KG1 (cell line): ENCODE measurements at regions not wholly inside any gene's neighbourhood (a gene's known extent, or its start where the extent isn't known, plus 50 kb on each side); places are given as distances from the start of the nearest gene placed in this dataset.
A peak's percentile ranks its signal among the peaks of the same experiment; 100 is the strongest.

Experiments
- DNase-seq: peaks from one replicate; lab custom pipeline; 2025; lab: John Stamatoyannopoulos, UW

DNA sequence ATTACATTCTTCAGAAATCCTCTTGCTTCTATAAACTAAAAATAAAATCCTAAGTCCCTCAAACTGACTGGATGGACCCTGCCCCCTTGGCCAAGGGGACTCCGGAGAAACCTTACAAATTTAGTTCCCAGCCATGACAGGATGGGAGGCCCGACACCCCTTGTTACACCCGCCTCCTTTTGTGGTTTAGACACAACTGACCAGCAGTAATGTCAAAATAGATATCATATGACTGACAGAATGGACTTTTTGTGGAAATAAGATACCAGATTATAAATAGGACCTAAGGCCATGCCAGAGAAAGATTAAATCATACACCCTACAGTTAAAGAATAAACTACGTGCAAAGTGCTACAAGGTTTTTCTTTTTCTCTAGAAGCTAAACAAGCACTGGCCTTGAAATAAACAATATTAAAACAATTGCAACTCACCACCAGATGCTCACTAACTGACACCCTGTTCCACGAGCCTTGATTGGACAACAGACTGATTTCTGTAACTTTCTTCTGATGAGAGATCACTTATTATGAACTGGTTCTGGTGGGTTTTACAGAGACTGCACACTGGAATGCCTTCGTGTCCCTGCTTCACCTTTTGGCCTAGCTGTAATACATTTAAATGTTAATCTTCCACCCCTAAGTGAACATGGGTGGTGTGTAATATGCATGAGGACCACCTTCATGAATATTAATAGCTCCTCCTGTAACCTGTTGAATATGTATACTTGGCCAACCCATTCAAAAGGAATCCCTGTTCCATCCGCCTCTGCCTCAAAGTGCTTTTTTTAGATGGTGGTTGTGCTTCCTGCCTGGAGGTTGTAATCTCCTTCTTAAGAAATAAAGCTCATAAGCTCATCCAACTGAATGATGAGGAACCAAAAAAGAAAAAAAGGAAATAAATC, 99.6 kb downstream of the ODF2L start:
- DNase-seq: no peak

DNA sequence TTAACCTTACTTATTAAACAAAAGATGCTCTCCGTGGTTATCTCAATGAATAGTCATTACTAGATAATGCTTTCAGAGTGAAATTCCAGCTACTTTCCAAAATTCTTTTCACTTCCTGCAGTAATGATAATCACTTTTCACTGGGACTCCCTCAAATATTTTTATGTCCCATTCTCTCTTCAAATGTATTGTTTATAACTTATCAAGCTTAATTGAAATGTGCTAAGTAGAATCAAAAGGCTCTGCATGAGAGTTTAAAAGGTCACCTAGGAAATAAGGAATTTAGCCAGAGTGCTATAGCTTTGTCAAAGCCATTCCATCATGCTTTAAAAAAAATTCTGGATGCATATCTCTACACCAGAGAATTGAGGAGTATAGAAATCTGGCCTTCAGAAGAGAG, 106.4 kb downstream of the ODF2L start:
- no peak for DNase-seq

DNA sequence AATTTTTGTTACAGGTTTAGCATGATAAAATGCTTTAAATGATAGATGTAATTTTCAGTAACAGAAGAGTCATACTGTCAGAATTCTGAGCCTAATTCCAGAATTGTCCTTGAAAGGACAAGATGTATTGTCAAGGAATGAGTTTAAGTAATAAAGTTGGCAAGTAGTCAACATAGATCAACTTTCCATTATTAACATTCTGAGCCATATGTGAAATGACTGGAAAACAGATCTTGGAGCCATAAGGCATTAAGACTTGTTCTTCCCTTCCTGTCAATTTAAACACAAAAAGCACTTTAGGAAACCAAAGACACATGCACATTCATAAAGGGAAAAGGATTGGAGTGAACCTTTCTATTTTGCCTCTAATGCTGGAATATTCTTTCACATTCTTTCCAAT, 107.0 kb downstream of the ODF2L start:
- DNase-seq: no peak

DNA sequence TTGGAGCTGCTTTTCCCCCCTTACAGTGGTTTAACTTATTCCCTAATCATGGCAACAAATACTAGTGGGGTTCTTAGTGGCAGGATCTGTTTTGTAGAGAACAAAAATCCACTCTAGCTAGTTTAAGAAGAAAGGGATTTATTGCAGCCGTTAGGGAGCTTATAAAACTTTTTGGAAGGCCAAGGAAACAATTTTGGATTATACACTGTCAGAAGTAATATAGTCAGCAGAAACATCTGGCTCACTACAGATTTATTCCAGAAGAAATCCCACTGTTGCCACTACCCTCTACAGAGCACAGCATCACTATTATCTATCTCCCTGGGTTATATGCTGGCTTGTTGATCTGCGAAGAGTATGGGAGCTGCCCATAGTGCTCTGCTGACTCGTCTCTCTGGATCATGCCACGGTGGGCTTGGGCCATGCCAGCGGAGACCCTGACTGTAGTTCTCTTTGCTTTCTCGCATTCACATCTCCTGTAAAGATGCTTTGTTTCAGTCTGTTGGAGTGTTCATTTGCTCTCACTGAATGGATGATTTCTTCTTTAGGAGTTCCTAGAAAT, 107.5 kb downstream of the ODF2L start:
- no peak for DNase-seq

DNA sequence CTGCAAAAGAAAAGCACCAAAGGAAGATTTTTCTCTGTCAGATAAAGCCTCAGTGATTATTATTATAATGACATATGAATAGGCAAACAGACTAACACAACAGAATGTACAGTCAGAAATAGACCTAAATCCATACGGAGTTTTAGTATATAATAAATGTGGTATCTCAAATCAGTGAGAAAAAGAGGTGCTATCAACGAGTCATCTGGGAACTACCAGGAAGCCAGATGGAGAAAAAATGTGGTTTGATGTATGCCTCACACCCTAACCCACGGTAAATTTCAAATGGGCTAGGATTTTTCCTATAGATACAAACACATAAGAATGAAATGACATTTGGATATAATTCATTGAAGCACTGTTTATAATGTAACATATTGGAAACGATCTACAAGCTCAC, 110.3 kb downstream of the ODF2L start:
- no peak for DNase-seq

DNA sequence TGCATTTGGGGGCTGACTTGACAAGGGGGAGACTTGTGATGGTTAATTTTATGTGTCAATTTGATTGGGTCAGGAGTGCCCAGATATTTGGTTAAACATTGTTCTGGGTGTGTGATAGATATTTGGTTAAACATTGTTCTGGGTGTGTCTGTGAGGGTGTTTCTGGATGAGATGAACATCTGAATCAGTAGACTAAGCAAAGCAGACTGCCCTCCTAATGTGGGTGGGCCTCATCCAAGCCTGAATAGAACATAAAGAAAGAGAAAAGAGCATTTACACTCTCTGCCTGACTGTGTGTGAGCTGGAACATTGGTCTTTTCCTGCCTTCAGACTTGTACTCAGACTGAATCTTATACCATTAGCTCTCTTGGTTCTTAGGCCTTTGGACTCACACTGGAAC, 113.5 kb downstream of the ODF2L start:
- no peak for DNase-seq

DNA sequence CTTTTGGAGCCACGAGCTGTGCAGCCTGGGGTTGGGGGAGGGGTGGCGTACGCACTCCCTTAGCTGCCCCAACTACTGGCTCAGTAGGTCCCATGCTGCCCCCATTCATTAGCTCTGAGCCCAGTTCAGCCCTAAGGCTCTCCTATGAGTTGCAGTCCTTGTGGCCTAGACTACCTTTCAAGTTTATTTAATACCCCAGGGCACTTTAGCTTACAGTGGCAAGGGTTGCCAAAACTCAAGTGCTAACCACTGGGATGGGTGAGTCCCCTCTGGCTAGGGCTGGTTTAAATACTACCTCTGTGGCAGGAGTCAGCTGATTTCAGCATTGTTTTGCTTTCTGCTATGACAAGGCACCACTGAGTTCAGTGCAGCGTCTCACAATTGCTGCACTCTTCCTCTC, 118.2 kb downstream of the ODF2L start:
- DNase-seq: no peak

DNA sequence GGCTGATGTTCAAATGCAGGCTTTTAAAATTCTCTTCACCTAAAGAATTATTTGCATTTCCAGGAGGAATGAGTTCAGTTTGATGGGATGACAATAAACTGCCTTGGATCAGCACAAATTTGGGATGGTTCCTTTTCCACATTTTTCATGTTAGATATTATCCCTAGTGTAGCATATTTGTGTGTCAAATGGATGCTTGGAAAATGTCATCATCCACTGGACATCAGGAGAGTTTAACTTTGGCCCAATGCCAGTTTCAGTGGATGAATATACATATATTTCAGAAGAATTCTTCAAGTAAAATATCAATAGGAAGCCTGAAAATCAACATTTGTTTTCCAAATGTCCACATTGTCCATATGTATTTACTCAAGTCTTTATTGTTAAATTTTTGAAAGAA, 116.5 kb upstream of the COL24A1 start:
- DNase-seq: no peak

DNA sequence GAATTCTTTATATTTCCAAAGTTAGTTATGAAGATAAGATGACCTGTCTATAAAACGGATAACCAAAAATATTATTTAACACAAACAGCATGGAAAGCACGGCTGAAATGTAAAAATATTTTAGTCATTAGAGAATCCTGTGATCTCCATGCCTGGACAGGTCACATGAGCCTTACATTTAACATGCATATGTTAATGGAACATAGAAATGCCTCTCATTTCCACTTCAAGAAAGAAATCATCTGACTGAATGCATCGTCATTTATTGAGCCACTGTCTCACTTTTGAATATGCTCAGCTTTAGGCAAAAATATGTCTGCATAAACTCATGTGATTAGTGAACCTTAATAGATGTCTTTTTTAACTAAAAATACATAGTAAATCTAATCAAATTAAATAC, 115.5 kb upstream of the COL24A1 start:
- no peak for DNase-seq

DNA sequence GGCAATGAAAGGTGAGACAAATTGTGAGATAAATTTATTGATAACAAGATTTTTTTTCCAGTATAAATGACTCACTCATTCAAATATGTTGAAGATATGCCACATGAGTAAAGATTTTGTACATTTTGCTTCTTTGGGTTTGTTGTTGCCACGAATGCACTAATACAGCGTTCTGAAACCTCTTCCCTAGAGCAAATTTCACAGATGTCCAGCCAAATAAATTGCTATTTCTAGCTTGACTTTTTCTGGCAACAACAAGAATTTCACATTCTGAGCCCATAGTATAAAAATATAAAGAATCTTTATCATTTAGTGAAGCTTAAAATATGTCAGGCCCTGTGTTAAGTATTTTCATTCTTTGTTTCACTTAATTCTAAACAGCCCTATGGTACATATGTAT, 114.5 kb upstream of the COL24A1 start:
- no peak for DNase-seq

DNA sequence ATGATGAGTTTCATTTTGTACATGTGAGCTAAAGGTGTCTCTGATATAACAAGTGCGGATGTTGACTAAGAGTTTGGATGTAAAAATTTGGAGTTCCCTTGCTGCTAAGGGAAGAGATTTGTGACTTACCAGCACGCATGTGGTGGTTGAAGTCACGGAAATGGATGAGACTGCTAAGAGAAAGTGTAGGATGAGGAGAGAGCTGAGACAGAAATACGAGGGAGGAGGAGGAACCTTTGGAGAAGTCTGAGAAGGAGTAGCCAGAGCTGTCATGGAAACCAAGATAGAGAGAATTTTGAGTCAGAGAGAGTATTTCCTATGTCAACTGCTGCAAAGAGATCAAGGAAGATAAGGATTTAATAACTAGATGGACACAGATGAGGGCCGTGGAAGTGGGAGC, 106.5 kb upstream of the COL24A1 start:
- no peak for DNase-seq

DNA sequence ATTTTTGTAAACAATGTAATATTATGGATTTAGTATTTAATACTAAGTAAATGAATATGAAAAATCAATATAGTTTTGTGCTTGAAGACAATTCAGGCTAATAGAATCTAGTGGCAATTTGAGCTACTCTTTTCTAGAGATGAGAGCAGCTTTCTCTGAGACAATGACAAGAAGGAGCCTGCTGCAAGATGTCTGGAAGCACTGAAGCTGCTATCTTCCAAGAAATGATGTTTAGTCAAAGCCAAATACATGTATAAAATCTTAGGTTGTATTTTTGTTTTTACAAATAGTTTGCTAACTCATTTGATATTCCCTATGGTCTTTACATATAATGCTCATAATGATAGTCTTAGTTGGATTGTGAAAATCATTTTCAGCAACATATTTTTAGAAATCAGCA, 103.9 kb upstream of the COL24A1 start:
- no peak for DNase-seq

DNA sequence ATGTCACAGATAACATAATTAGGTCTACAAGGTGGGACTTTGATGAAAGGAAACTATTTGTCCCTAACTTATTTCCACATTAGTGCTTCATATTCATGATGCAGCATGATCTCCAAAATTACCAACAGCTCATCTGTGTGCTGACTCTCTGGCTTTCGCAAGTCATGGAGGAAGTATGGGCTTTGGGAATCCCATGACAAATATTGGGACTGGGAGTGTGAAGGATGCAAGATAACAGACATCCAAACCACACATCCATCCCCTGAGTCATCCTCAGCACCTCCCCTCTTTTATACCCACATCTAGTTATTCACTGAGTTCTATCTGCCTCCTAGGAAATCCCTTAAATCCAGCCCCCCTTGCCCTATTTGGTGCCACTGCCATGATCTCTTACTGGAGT, 102.8 kb upstream of the COL24A1 start:
- no peak for DNase-seq

DNA sequence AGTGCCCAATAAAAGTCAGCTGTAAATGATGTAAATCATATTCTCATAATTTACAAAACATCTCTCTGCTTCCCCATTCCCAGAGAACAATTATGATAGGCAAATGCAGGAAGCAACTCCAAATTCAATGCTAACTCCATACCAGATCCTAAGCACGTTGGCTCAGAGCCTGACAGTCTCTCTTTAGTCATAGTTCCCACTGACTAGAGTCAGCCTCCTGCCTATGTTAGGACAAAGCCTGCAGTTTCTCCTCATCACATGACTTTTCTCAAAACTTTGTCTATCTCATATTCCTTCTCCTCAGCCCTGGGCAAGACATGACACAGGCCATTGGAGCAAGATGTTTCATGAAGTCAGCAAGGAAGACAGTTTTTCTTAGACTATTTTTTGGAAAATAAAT, 101.5 kb upstream of the COL24A1 start:
- DNase-seq: no peak

DNA sequence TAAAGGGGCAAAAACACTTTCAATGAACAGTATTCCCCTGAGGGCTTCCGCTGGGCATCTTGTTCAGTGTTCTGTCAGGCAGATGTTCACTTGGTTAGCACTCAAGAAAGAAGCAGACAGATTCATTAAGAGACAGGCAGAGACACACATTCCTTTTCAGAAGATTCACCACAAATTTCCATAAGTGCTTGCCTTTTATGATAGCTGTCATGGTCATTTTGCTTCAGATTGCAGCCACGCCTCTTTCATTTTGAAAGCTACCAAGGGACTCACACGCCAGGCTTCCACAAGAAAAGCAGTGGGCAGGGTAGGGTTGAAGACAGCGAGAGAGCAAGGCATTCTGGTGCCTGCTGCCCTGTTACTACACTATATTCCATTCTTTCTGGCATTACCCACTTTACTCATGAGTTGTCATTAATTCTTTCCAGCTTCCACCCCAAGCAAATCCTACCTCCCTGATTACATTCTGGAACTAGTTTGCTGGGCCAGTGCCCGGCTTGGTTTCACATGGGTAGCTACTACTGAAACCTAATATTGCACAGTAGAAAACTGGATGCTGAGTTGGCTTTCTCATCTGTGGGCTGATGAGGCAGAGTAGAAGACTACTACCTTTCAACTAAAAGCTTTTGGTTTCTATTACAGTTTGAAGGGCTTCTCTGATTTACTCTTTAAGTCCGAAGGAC, 91.2 kb upstream of the COL24A1 start:
- no peak for DNase-seq

DNA sequence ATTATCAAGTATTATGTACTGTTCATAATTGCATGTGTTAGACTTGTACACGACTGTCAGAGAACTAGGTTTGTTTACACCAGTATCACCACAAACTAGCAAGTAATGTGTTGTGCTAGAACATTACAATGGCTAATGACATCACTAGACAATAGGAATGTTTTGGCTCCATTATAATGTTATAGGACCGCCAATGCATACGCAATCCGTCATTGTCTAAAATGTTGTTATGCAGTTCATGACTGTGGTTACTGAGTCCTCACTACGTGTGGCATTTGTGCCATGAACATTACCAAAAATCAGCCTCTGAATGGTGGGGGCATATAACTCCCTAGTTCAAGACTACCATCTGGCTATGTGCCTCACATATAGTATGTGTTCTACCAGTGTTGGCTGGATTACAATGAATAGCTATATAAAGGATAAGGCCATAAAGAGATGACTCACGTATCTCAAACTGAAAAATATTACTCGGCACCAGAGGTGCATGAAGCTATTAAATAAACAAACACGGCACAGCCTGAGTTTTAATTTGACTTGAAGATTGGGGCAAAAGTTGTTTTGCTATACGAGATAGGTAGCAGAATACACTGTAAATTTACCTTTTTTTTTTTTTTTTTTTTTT, 89.1 kb upstream of the COL24A1 start:
- DNase-seq: no peak

DNA sequence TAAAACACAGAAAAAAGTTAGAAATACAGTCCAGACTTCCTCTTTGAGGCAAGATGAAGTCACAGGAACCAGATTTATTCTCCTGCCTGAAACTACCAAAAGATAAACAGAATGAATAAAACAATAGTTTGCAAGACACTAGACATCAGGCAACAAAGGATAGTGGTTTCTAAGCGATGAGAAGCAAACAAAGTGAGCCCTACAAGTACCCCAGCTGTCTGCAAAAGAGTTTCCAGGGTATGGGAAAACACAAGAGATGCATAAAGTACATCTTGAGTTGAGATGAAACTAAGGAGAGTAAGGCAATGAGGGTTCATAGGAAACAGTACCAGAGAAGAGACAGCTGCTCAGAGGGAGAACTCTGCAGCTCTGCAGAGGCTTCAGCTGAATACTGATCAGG, 83.3 kb upstream of the COL24A1 start:
- DNase-seq: no peak

DNA sequence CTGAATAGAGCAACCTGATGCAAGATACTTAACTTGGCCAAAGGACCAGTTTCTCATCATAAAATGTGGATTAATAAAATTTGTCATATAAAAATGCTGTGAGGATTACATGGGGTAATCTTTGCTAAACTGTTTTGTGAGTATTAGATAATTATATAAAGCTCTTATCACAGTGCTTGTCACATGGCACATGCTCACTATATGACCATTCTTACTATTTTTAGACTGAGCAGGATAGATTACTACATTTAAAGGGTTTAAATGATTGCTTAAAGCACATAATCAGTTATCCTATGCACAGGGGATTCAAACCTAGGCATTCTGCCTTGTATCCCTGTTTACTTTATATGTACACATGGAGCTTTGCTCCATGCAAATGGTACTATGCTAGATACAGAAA, 82.9 kb upstream of the COL24A1 start:
- DNase-seq: no peak

DNA sequence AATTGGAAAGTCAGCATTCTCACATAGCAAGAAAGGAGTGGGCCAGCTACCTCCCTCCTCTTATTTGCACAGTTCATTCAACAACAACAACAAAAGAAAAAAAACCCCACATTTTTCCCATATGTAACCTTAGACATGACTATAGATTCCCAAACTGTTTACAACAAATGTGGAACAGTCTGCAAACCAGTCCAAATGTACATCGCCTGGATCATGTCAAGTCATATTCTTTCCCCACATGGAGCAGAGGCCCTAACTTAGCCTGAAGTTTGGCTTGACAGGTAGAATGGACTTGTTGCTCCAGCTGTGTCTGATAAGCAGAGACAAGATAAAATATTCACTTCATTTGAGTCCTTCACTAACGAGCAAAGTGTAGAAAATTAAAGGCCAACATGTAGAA, 81.7 kb upstream of the COL24A1 start:
- DNase-seq: no peak

DNA sequence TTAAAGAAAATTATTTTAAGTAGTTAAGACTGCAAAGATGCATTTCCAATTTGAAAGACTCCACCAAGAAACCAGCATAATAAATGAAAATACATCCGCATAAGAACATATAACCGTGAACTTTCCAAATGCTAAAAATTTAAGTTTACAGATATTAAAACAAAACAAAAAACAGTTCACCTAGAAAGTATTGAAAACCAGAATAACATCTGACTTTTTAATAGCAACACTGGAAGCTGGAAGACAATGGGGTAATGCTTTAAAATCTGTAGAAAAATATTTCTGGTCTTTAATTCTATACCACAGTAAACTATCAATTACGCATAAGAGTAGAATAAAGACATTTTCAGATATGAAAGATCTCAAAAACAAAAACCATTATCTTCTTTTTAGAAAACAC, 79.3 kb upstream of the COL24A1 start:
- no peak for DNase-seq

DNA sequence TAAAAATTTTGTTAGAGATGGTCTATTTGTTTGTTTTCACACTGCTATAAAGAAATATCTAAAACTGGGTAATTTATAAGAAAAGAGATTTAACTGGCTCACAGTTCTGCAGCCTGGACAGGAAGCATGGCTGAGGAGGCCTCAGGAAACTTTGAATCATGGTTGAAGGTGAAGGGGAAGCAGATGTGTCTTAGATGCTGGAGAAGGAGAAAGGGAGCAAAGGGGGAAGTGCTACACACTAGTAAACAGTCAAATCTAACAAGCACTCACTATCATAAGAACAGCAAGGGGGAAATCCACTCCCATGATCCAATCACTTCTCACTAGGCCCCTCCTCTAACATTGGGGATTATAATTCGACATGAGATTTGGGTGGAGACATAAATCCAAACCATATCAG, 76.8 kb upstream of the COL24A1 start:
- peak; percentile 38 for DNase-seq

DNA sequence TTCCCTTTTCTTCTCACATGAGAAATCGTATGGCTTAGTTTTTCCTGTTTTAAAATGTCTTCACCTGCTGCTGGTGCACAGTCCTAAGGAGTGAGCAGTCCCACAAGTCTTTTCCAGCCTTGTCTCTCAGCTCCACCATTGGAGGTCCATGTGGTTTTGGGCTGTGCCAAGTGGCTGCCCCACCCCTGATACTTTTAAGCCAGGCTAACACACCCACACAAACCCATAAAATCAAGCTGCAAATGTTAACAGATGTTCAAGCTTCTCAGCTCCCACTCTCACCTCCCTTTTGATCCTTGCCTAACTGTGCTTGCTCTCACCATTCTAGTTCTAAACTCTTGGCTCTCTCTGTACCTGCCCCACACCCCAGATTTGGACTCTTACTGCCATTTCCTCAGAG, 74.5 kb upstream of the COL24A1 start:
- DNase-seq: no peak

DNA sequence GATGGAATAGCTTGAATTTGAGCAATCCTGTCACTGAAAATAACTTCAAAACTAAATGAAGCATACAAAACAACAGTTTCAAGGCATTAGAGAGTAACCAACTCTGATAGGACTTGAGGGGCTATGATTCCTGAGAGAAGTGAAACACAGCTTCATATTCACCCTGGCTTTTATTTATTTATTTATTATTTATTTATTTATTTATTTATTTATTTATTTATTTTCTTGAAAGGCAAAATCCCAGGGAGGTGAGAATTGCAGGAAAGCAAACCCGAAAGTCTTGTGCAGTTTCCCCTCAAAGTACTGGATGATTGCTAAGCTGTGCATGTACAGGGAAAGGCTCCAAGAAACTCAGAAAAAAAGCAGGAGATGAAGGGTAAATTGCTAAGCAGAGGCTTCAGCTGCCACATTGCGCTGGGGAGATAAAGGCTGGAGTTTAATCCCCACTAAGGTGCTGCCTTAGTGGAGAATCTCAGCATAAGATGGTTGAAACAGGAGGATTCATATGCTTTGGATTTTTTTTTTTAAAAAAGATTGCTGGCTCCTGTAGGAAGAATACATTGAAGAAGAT, 72.9 kb upstream of the COL24A1 start:
- DNase-seq: no peak
